ENCODE measurements at regions not wholly inside any gene's neighbourhood (a gene's known extent, or its start where the extent isn't known, plus 50 kb on each side); places are given as distances from the start of the nearest gene placed in this dataset.

- no peak for TF ChIP-seq CTCF (IDR thresholded peaks at IDR 0.05; ENCODE audit: unreplicated experiment)
- H3K27me3 Mint-ChIP-seq = peaks cover 16% of the 10 kb centered on the region
- no peak for DNase-seq (ENCODE audit: low spot score, unreplicated experiment)
These were observed 50.0 kb upstream of the RASGRP1 start for GRCh38 chr15:38614621-38615020.

GRCh38 chr15:38617831-38618230 is 53.2 kb upstream of the RASGRP1 start:
- DNase-seq (ENCODE audit: low spot score, unreplicated experiment) = no peak
- Mint-ChIP-seq H3K4me1 (ENCODE audit: low read depth) (peaks cover 14% of the 10 kb centered on the region), H3K27ac (no peak overlapping the region), H3K9me3 (ENCODE audit: low read depth) (no peaks in the 10 kb centered on the region), H3K4me3 (ENCODE audit: low read depth) (no peak overlapping the region), H3K36me3 (ENCODE audit: insufficient read depth) (no peaks in the 10 kb centered on the region), H3K27me3 (peaks cover 14% of the 10 kb centered on the region)
- no peak for TF ChIP-seq CTCF (IDR thresholded peaks at IDR 0.05; ENCODE audit: unreplicated experiment)

More at GRCh38 chr15:38614621-38615020, 50.0 kb upstream of the RASGRP1 start:
- Mint-ChIP-seq H3K27ac (no peak overlapping the region), H3K4me3 (ENCODE audit: low read depth) (no peak overlapping the region), H3K9me3 (ENCODE audit: low read depth) (no peaks in the 10 kb centered on the region), H3K36me3 (ENCODE audit: insufficient read depth) (no peaks in the 10 kb centered on the region), H3K4me1 (ENCODE audit: low read depth) (no peaks in the 10 kb centered on the region)

GRCh38 chr15:38618242-38618955 is 53.8 kb upstream of the RASGRP1 start:
- Mint-ChIP-seq H3K36me3 (ENCODE audit: insufficient read depth) (no peaks in the 10 kb centered on the region), H3K9me3 (ENCODE audit: low read depth) (no peaks in the 10 kb centered on the region), H3K4me1 (ENCODE audit: low read depth) (peaks cover 14% of the 10 kb centered on the region), H3K4me3 (ENCODE audit: low read depth) (no peak overlapping the region), H3K27ac (no peak overlapping the region), H3K27me3 (peaks cover 13% of the 10 kb centered on the region)
- no peak for DNase-seq (ENCODE audit: low spot score, unreplicated experiment)
- TF ChIP-seq CTCF (IDR thresholded peaks at IDR 0.05; ENCODE audit: unreplicated experiment) = no peak

- Mint-ChIP-seq H3K36me3 (ENCODE audit: insufficient read depth) (no peaks in the 10 kb centered on the region), H3K9me3 (ENCODE audit: low read depth) (no peaks in the 10 kb centered on the region), H3K27ac (no peak overlapping the region), H3K4me3 (ENCODE audit: low read depth) (no peak overlapping the region), H3K4me1 (ENCODE audit: low read depth) (peaks cover 14% of the 10 kb centered on the region), H3K27me3 (peaks cover 6% of the 10 kb centered on the region)
- no peak for TF ChIP-seq CTCF (IDR thresholded peaks at IDR 0.05; ENCODE audit: unreplicated experiment)
- DNase-seq (ENCODE audit: low spot score, unreplicated experiment) = no peak
These were observed 55.5 kb upstream of the RASGRP1 start for GRCh38 chr15:38620098-38620497.

GRCh38 chr15:38620851-38621594 is 56.4 kb upstream of the RASGRP1 start:
- Mint-ChIP-seq H3K27me3 (peaks cover 3% of the 10 kb centered on the region), H3K9me3 (ENCODE audit: low read depth) (no peaks in the 10 kb centered on the region), H3K4me3 (ENCODE audit: low read depth) (no peak overlapping the region), H3K36me3 (ENCODE audit: insufficient read depth) (no peaks in the 10 kb centered on the region), H3K4me1 (ENCODE audit: low read depth) (peaks cover 14% of the 10 kb centered on the region), H3K27ac (no peak overlapping the region)
- no peak for TF ChIP-seq CTCF (IDR thresholded peaks at IDR 0.05; ENCODE audit: unreplicated experiment)
- DNase-seq (ENCODE audit: low spot score, unreplicated experiment) = no peak

Measured in progenitor cell of endocrine pancreas (in vitro differentiated cells).